Heart left ventricle (tissue), 16 donors: ENCODE measurements at regions not wholly inside any gene's neighbourhood (a gene's known extent, or its start where the extent isn't known, plus 50 kb on each side); places are given as distances from the start of the nearest gene placed in this dataset.

ENCODE experiments used
- ATAC-seq, 4 donors: fragments of 200-7000 bp; cut with Tn5 transposase; one replicate each; pipeline ENCODE4 v1.9.1; 2020 to 2022; ENCODE audit warnings: moderate library complexity in 4 of 4, mild to moderate bottlenecking in 3 of 4, moderate number of reproducible peaks in 1 of 4
- DNase-seq, 5 donors: peaks; one replicate each; pipeline ENCODE4 v3.0.0-alpha.2; 2020
- H3K27ac ChIP-seq, 12 donors: fragments of 200-600 bp; sonication (generic) in 4 of 12; one replicate each; pipeline versions ENCODE4 v1.5.0 to v1.8.0; 2016 to 2022; ENCODE audit warnings: mild to moderate bottlenecking in 2 of 12
- H3K27me3 ChIP-seq, 9 donors: fragments of 200-600 bp; sonication (generic) in 2 of 9; one replicate each; pipeline versions ENCODE4 v1.5.1 to v1.8.0; 2016 to 2022; ENCODE audit warnings: mild to moderate bottlenecking in 3 of 9
- H3K36me3 ChIP-seq, 9 donors: fragments of 200-600 bp; sonication (generic) in 2 of 9; one replicate each; pipeline versions ENCODE4 v1.5.0 to v1.8.0; 2018 to 2022; ENCODE audit warnings: mild to moderate bottlenecking in 2 of 9
- H3K4me1 ChIP-seq, 12 donors: fragments of 200-600 bp; sonication (generic) in 4 of 12; one replicate each; pipeline versions ENCODE4 v1.5.0 to v1.8.0; 2016 to 2022; ENCODE audit warnings: mild to moderate bottlenecking in 3 of 12
- H3K4me3 ChIP-seq, 12 donors: fragments of 200-600 bp; sonication (generic) in 4 of 12; one replicate each; pipeline versions ENCODE4 v1.5.0 to v1.8.0; 2017 to 2022; ENCODE audit warnings: mild to moderate bottlenecking in 9 of 12, moderate library complexity in 4 of 12
- H3K9me3 ChIP-seq, 12 donors: fragments of 200-600 bp; sonication (generic) in 4 of 12; one replicate each; pipeline versions ENCODE4 v1.5.0 to v1.8.0; 2016 to 2022; ENCODE audit warnings: mild to moderate bottlenecking in 1 of 12
- CTCF ChIP-seq, 12 donors: fragments of 200-600 bp; sonication (generic) in 4 of 12; IDR thresholded peaks; one replicate each; pipeline versions ENCODE4 v1.5.0 to v1.8.0; 2018 to 2022; ENCODE audit warnings: antibody characterized with exemption in 12 of 12, mild to moderate bottlenecking in 5 of 12
- POLR2A ChIP-seq, 2 donors: fragments of 450-650 bp; IDR thresholded peaks; one replicate each; pipeline ENCODE4 v1.6.1; 2017; ENCODE audit warnings: antibody characterized with exemption in 2 of 2, mild to moderate bottlenecking in 2 of 2, moderate library complexity in 2 of 2
- WGBS, 4 donors: extraction: QIAGEN DNeasy Blood & Tissue Kit in 2 of 4; methylation state at CpG; one replicate each; pipeline versions ENCODE4 v1.1.5 to v1.1.7; 2013 to 2018; 5-methylcytosine and 5-hydroxymethylcytosine counted together
- intact Hi-C, 10 donors: fragments of 100-400 bp; cut with DNase I; formaldehyde crosslinking; loops; one replicate each; pipeline versions ENCODE4 v1.11.1 to v1.14.2; 2022
- donor health status: ischemic (EF 13 %, LVEDD 7.1; RV severe dilation, severe dysfunction).
- donor health status: healthy with polysubstance abuse.
- donor health status: DM: no; HTN: yes; CAD: no.
- donor health status: DM: no; HTN: no; CAD: no.
- donor health status: ischemic (EF 25% LVEDD 6.9; RV normal size, moderate dysfunction).
- donor health status: ischemic (EF 25% LVEDD 5.7; RV mildly dilated, moderate dysfunction).
- donor health status: healthy.
- donor health status: DM: yes; HTN: yes; CAD: no.
- donor health status: ischemic (EF 35%, LVEDD 5.7; RV mildly dilated, moderate dysfunction).
- donor health status: nonischemic (EF 11% LVEDD 7.7; RV severe dilation, severe dysfunction).
- donor health status: DM: yes; HTN: yes; CAD: no.
- donor health status: PGD.
- donor health status: ischemic (EF 29% LVEDD 5.4; RV normal size, mild dysfunction).
- donor health status: nonischemic (EF 23%, LVEDD 6.1; RV moderate dilation, normal function).

- H3K27me3 ChIP-seq: peaks cover 0 to 16% (median 0%) of the 10 kb centered on the region in 9 donors
- no peak overlapping the region for H3K4me3 ChIP-seq
- H3K27ac ChIP-seq: no peak overlapping the region
- ATAC-seq (no peak), DNase-seq (no peak)
- peaks cover 0 to 3% (median 0%) of the 10 kb centered on the region in 12 donors for H3K9me3 ChIP-seq
- 58 to 73% (median 69%) methylated on average over 5 of the region's 5 CpGs for WGBS, 4 donors
- no peaks in the 10 kb centered on the region for H3K36me3 ChIP-seq
- no peaks in the 10 kb centered on the region for H3K4me1 ChIP-seq
- TF ChIP-seq CTCF (IDR thresholded peaks at IDR 0.05): no peak
- no peak for TF ChIP-seq POLR2A (IDR thresholded peaks at IDR 0.05)
- intact Hi-C loops: no loop called here
These were observed 84.7 kb upstream of the SALL4 start for GRCh38 chr20:51886891-51887608.

- no peaks in the 10 kb centered on the region for H3K4me1 ChIP-seq
- 46 to 58% (median 55%) methylated on average over 2 of the region's 2 CpGs for WGBS, 4 donors
- DNase-seq (no peak), ATAC-seq (no peak)
- peaks cover 0 to 11% (median 0%) of the 10 kb centered on the region in 9 donors for H3K27me3 ChIP-seq
- TF ChIP-seq POLR2A (IDR thresholded peaks at IDR 0.05) (no peak), CTCF (IDR thresholded peaks at IDR 0.05) (no peak)
- H3K27ac ChIP-seq: no peak overlapping the region
- H3K9me3 ChIP-seq: peaks cover 0 to 3% (median 0%) of the 10 kb centered on the region in 12 donors
- intact Hi-C loops: no loop called here
- no peak overlapping the region for H3K4me3 ChIP-seq
- H3K36me3 ChIP-seq: no peaks in the 10 kb centered on the region
These were observed 84.0 kb upstream of the SALL4 start for GRCh38 chr20:51886341-51886740.

- Histone ChIP-seq H3K27ac (no peak overlapping the region), H3K4me3 (no peak overlapping the region), H3K4me1 (no peaks in the 10 kb centered on the region), H3K9me3 (peaks cover 0 to 3% (median 0%) of the 10 kb centered on the region in 12 donors), H3K36me3 (no peaks in the 10 kb centered on the region), H3K27me3 (peaks cover 0 to 11% (median 0%) of the 10 kb centered on the region in 9 donors)
- DNase-seq (no peak), ATAC-seq (no peak)
- WGBS, 4 donors: 52 to 79% (median 71%) methylated on average over 5 of the region's 5 CpGs
- TF ChIP-seq POLR2A (IDR thresholded peaks at IDR 0.05): no peak
- no peak for TF ChIP-seq CTCF (IDR thresholded peaks at IDR 0.05)
- intact Hi-C loops: no loop called here
These were observed 82.2 kb upstream of the SALL4 start for GRCh38 chr20:51884561-51884960.

GRCh38 chr20:51880188-51880587 lies 77.9 kb upstream of the SALL4 start:
- 84 to 91% (median 88%) methylated on average over 4 of the region's 4 CpGs for WGBS, 4 donors
- no peak for DNase-seq

More at GRCh38 chr20:51880188-51880587, 77.9 kb upstream of the SALL4 start:
- H3K27me3 ChIP-seq: peaks cover 0 to 6% (median 0%) of the 10 kb centered on the region in 9 donors
- H3K9me3 ChIP-seq: peaks cover 0 to 3% (median 0%) of the 10 kb centered on the region in 12 donors
- no peak for ATAC-seq
- TF ChIP-seq CTCF (IDR thresholded peaks at IDR 0.05) (no peak), POLR2A (IDR thresholded peaks at IDR 0.05) (no peak)
- no peaks in the 10 kb centered on the region for H3K4me1 ChIP-seq
- intact Hi-C loops: no loop called here
- H3K4me3 ChIP-seq: no peak overlapping the region
- H3K27ac ChIP-seq: no peak overlapping the region
- H3K36me3 ChIP-seq: no peaks in the 10 kb centered on the region
